ENCODE measurements at regions not wholly inside any gene's neighbourhood (a gene's known extent, or its start where the extent isn't known, plus 50 kb on each side); places are given as distances from the start of the nearest gene placed in this dataset.

- FAIRE-seq (no peak), DNase-seq (no peak)
- Histone ChIP-seq H3K9me3 (ENCODE audit: control insufficient read depth in 2 of 2, insufficient read depth in 1 of 2, low read depth in 1 of 2, low read length in 1 of 2) (peaks cover 0 to 15% of the 10 kb centered on the region in 2 donors), H3K36me3 (ENCODE audit: control insufficient read depth in 3 of 3, insufficient read depth in 2 of 3, low read depth in 1 of 3, low read length in 3 of 3) (no peaks in the 10 kb centered on the region), H3K4me3 (ENCODE audit: low read depth in 1 of 3, low read length in 3 of 3) (no peak overlapping the region), H3K4me1 (ENCODE audit: control insufficient read depth in 3 of 3, insufficient read depth in 2 of 3, low read depth in 1 of 3, low read length in 2 of 3) (peaks cover 0 to 9% (median 0%) of the 10 kb centered on the region in 3 donors), H3K27ac (ENCODE audit: low read depth in 1 of 3, low read length in 2 of 3) (no peak overlapping the region), H3K27me3 (ENCODE audit: control insufficient read depth in 3 of 3, insufficient read depth in 3 of 3, low read length in 3 of 3) (peaks cover 0 to 37% (median 5%) of the 10 kb centered on the region in 3 donors)
- 88 to 93% (median 89%) methylated on average over 11 of the region's 11 CpGs for WGBS, 3 donors
These were observed 50.7 kb upstream of the GPR157 start for GRCh38 chr1:9179463-9180110.

- FAIRE-seq = no peak
- no peak for DNase-seq
- Histone ChIP-seq H3K36me3 (ENCODE audit: control insufficient read depth in 3 of 3, insufficient read depth in 2 of 3, low read depth in 1 of 3, low read length in 3 of 3) (no peaks in the 10 kb centered on the region), H3K4me3 (ENCODE audit: low read depth in 1 of 3, low read length in 3 of 3) (no peak overlapping the region), H3K27ac (ENCODE audit: low read depth in 1 of 3, low read length in 2 of 3) (no peak overlapping the region), H3K27me3 (ENCODE audit: control insufficient read depth in 3 of 3, insufficient read depth in 3 of 3, low read length in 3 of 3) (peaks cover 0 to 37% (median 5%) of the 10 kb centered on the region in 3 donors), H3K9me3 (ENCODE audit: control insufficient read depth in 2 of 2, insufficient read depth in 1 of 2, low read depth in 1 of 2, low read length in 1 of 2) (peaks cover 0 to 8% of the 10 kb centered on the region in 2 donors), H3K4me1 (ENCODE audit: control insufficient read depth in 3 of 3, insufficient read depth in 2 of 3, low read depth in 1 of 3, low read length in 2 of 3) (peaks cover 0 to 9% (median 0%) of the 10 kb centered on the region in 3 donors)
- 70 to 80% (median 78%) methylated on average over 8 of the region's 8 CpGs for WGBS, 3 donors
These were observed 51.4 kb upstream of the GPR157 start for GRCh38 chr1:9180111-9180819.

- peak; percentile 57 to 69 for DNase-seq
- Histone ChIP-seq H3K4me3 (ENCODE audit: low read depth in 1 of 3, low read length in 3 of 3) (peak overlapping the region in 2 of 3 donors; percentile 41 to 63), H3K9me3 (ENCODE audit: control insufficient read depth in 2 of 2, insufficient read depth in 1 of 2, low read depth in 1 of 2, low read length in 1 of 2) (peaks cover 0 to 8% of the 10 kb centered on the region in 2 donors), H3K4me1 (ENCODE audit: control insufficient read depth in 3 of 3, insufficient read depth in 2 of 3, low read depth in 1 of 3, low read length in 2 of 3) (peaks cover 0 to 9% (median 0%) of the 10 kb centered on the region in 3 donors), H3K27me3 (ENCODE audit: control insufficient read depth in 3 of 3, insufficient read depth in 3 of 3, low read length in 3 of 3) (peaks cover 0 to 37% (median 5%) of the 10 kb centered on the region in 3 donors), H3K36me3 (ENCODE audit: control insufficient read depth in 3 of 3, insufficient read depth in 2 of 3, low read depth in 1 of 3, low read length in 3 of 3) (no peaks in the 10 kb centered on the region), H3K27ac (ENCODE audit: low read depth in 1 of 3, low read length in 2 of 3) (no peak overlapping the region)
- FAIRE-seq = no peak
- 11 to 15% (median 14%) methylated on average over 19 of the region's 19 CpGs for WGBS, 3 donors
These were observed 52.4 kb upstream of the GPR157 start for GRCh38 chr1:9181176-9181906.

- peak; percentile 31 to 59 for DNase-seq
- H3K27me3 ChIP-seq (ENCODE audit: control insufficient read depth in 3 of 3, insufficient read depth in 3 of 3, low read length in 3 of 3) = peaks cover 0 to 37% (median 5%) of the 10 kb centered on the region in 3 donors
- no peaks in the 10 kb centered on the region for H3K36me3 ChIP-seq (ENCODE audit: control insufficient read depth in 3 of 3, insufficient read depth in 2 of 3, low read depth in 1 of 3, low read length in 3 of 3)
- H3K27ac ChIP-seq (ENCODE audit: low read depth in 1 of 3, low read length in 2 of 3) = no peak overlapping the region
- H3K4me1 ChIP-seq (ENCODE audit: control insufficient read depth in 3 of 3, insufficient read depth in 2 of 3, low read depth in 1 of 3, low read length in 2 of 3) = peaks cover 0 to 9% (median 0%) of the 10 kb centered on the region in 3 donors
- FAIRE-seq = no peak
- H3K4me3 ChIP-seq (ENCODE audit: low read depth in 1 of 3, low read length in 3 of 3) = peak overlapping the region; percentile 32 to 63 (median 41)
- H3K9me3 ChIP-seq (ENCODE audit: control insufficient read depth in 2 of 2, insufficient read depth in 1 of 2, low read depth in 1 of 2, low read length in 1 of 2) = peaks cover 0 to 8% of the 10 kb centered on the region in 2 donors
- WGBS, 3 donors = 0 to 3% (median 2%) methylated on average over 48 to 83 of the region's 83 CpGs
These were observed 52.4 kb upstream of the H6PD start for GRCh38 chr1:9181990-9182783.

- Histone ChIP-seq H3K27ac (ENCODE audit: low read depth in 1 of 3, low read length in 2 of 3) (no peak overlapping the region), H3K4me3 (ENCODE audit: low read depth in 1 of 3, low read length in 3 of 3) (peak overlapping the region; percentile 32 to 63 (median 41))
These were observed 51.8 kb upstream of the H6PD start for GRCh38 chr1:9182784-9183257.

GRCh38 chr1:9183441-9183840 lies 51.1 kb upstream of the H6PD start:
- no peak for FAIRE-seq
- WGBS, 3 donors = 41 to 56% (median 42%) methylated on average over 23 to 24 of the region's 24 CpGs
- peaks cover 0 to 8% of the 10 kb centered on the region in 2 donors for H3K9me3 ChIP-seq (ENCODE audit: control insufficient read depth in 2 of 2, insufficient read depth in 1 of 2, low read depth in 1 of 2, low read length in 1 of 2)

More at GRCh38 chr1:9182784-9183257, 51.8 kb upstream of the H6PD start:
- H3K9me3 ChIP-seq (ENCODE audit: control insufficient read depth in 2 of 2, insufficient read depth in 1 of 2, low read depth in 1 of 2, low read length in 1 of 2) = peaks cover 0 to 8% of the 10 kb centered on the region in 2 donors
- peaks cover 0 to 9% (median 0%) of the 10 kb centered on the region in 3 donors for H3K4me1 ChIP-seq (ENCODE audit: control insufficient read depth in 3 of 3, insufficient read depth in 2 of 3, low read depth in 1 of 3, low read length in 2 of 3)
- DNase-seq (peak in 1 of 2 donors; percentile 45), FAIRE-seq (no peak)
- H3K27me3 ChIP-seq (ENCODE audit: control insufficient read depth in 3 of 3, insufficient read depth in 3 of 3, low read length in 3 of 3) = peaks cover 0 to 37% (median 5%) of the 10 kb centered on the region in 3 donors
- 1 to 3% (median 1%) methylated on average over 23 to 47 of the region's 47 CpGs for WGBS, 3 donors
- H3K36me3 ChIP-seq (ENCODE audit: control insufficient read depth in 3 of 3, insufficient read depth in 2 of 3, low read depth in 1 of 3, low read length in 3 of 3) = no peaks in the 10 kb centered on the region

GRCh38 chr1:9183898-9184297 lies 50.7 kb upstream of the H6PD start:
- DNase-seq (no peak), FAIRE-seq (no peak)
- 42 to 58% (median 53%) methylated on average over 4 of the region's 4 CpGs for WGBS, 3 donors
- Histone ChIP-seq H3K4me1 (ENCODE audit: control insufficient read depth in 3 of 3, insufficient read depth in 2 of 3, low read depth in 1 of 3, low read length in 2 of 3) (peaks cover 0 to 9% (median 0%) of the 10 kb centered on the region in 3 donors), H3K4me3 (ENCODE audit: low read depth in 1 of 3, low read length in 3 of 3) (no peak overlapping the region), H3K27ac (ENCODE audit: low read depth in 1 of 3, low read length in 2 of 3) (no peak overlapping the region), H3K9me3 (ENCODE audit: control insufficient read depth in 2 of 2, insufficient read depth in 1 of 2, low read depth in 1 of 2, low read length in 1 of 2) (peaks cover 0 to 8% of the 10 kb centered on the region in 2 donors), H3K27me3 (ENCODE audit: control insufficient read depth in 3 of 3, insufficient read depth in 3 of 3, low read length in 3 of 3) (peaks cover 0 to 37% (median 5%) of the 10 kb centered on the region in 3 donors), H3K36me3 (ENCODE audit: control insufficient read depth in 3 of 3, insufficient read depth in 2 of 3, low read depth in 1 of 3, low read length in 3 of 3) (no peaks in the 10 kb centered on the region)

More at GRCh38 chr1:9183441-9183840, 51.1 kb upstream of the H6PD start:
- Histone ChIP-seq H3K36me3 (ENCODE audit: control insufficient read depth in 3 of 3, insufficient read depth in 2 of 3, low read depth in 1 of 3, low read length in 3 of 3) (no peaks in the 10 kb centered on the region), H3K4me3 (ENCODE audit: low read depth in 1 of 3, low read length in 3 of 3) (peak overlapping the region in 1 of 3 donors; percentile 63), H3K27ac (ENCODE audit: low read depth in 1 of 3, low read length in 2 of 3) (no peak overlapping the region), H3K27me3 (ENCODE audit: control insufficient read depth in 3 of 3, insufficient read depth in 3 of 3, low read length in 3 of 3) (peaks cover 0 to 37% (median 5%) of the 10 kb centered on the region in 3 donors), H3K4me1 (ENCODE audit: control insufficient read depth in 3 of 3, insufficient read depth in 2 of 3, low read depth in 1 of 3, low read length in 2 of 3) (peaks cover 0 to 9% (median 0%) of the 10 kb centered on the region in 3 donors)
- peak in 1 of 2 donors; percentile 30 for DNase-seq

All from small intestine (tissue), 7 donors.